SK-N-DZ (cell line): ENCODE measurements at regions not wholly inside any gene's neighbourhood (a gene's known extent, or its start where the extent isn't known, plus 50 kb on each side); places are given as distances from the start of the nearest gene placed in this dataset.
"Not testable (repeated sequence)": the region's sequence is repeated elsewhere in the genome, so short reads cannot be mapped to it uniquely, and the experiment has no call there.

Source experiments
- DNase-seq: peaks from one replicate; pipeline ENCODE4 v3.0.0-alpha.2; 2015; ENCODE audit warnings: low spot score

- no peak for DNase-seq
These were observed 99.2 kb upstream of the PCBD1 start for GRCh38 chr10:70987396-70988130.

- DNase-seq = not testable (repeated sequence)
These were observed 101.8 kb upstream of the PCBD1 start for GRCh38 chr10:70990156-70990555.

GRCh38 chr10:70990681-70991080 is 102.3 kb upstream of the PCBD1 start:
- DNase-seq = no peak

DNA sequence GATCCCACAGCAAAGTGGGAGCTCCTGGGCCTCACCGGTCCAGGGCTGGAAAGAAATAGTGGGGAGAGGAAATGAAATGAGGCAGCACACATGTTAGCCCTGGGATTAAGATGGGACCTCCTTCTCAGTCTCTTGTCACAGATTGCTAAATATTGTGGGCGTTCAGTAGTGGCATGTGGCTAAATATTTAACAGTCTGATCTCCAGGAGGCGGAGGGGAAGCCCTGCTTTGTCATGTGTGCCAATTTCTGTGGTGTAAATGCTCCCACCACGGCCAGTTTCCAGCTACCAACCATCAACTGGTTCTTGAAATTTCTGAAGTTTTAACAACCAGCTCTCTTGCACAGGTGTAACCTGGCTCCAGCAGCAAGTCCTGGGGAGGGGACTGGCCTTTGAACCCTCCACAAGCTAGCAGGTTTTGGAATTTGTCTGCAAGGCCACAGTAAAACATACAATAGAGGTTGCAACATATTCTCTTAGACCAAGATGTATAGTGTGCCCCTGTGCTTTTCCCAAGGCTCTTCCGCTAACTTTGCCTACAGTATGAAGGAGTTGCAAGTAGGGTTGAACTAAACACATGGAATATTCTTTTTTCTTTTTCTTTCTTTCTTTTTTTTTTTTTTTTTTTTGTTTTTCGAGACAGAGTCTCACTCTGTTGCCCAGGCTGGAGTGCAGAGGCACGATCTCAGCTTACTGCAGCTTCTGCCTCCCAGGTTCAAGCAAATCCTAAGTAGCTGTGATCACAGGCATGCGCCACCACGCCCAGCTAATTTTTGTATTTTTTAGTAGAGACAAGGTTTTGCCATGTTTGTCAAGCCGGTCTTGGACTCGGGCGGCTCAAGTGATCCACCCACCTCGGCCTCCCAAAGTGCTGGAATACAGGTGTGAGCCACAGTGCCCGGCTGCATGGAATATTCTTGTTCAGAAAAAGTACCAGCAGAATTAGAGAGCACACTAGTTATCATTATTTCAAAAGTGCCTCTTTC is 103.1 kb upstream of the PCBD1 start:
- no peak for DNase-seq

- DNase-seq = no peak
These were observed 104.1 kb upstream of the PCBD1 start for GRCh38 chr10:70992436-70992835.

- no peak for DNase-seq
These were observed 104.7 kb upstream of the PCBD1 start for GRCh38 chr10:70993051-70993450.

DNA sequence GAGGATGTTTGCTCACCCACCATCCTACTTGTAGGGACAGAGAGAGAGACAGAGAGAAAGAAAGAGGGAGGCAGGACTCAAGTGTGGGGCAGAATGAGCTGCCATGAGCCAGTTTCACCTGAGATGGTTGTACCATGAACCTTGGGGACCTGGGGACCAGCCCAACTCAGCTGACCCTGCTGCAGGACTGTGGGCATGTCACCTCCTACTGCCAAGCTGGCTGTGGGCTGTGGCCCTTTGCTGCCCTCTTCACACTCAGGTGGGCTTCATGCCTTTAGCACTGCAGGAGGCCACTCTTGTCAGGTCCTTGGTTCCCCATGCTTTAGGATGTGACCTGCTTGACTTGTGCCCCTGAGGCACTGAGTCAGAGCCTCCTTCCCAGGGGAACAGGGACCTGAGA is 108.2 kb upstream of the PCBD1 start:
- DNase-seq = no peak

DNA sequence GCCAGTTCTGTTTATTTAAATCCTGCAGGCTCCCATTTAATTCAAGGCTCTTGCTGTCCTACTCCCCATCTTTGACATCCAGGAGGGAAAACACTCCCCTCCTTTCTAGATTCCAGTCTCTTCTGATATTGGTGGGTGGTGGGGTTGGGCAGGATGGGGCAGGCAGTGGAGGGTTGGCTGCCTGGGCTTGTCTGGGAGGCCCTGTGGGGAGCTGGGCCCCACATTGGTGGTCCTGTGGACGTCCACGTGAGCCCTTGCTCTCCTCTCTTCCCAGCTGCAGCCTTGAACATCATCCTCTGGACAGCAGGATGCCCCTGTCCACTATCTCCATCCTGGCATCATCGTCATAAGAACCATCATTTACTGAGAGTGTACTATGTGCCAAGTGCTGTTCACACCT is 108.9 kb upstream of the PCBD1 start:
- no peak for DNase-seq

DNA sequence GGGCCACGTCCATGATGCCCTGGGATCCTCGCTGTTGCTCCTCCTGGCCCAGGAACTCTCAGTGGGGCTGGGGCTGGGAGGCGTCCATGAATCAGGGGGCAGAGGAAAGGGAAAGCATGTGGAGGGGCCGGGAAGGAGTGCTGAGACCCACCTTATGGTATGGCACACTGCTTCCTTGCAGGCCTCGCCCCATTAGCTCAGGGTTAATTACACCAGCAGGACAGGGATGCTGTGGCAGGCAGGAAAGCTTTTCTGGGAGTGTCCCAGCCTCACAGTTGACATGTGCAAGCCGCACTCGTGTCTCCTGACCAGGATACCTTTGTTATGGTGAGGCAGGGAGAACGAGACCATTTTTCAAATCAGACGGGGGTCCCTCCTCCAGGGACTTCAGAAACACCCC is 109.7 kb upstream of the PCBD1 start:
- no peak for DNase-seq

- no peak for DNase-seq
These were observed 113.1 kb upstream of the PCBD1 start for GRCh38 chr10:71001470-71001869.

GRCh38 chr10:71004176-71005075 is 116.1 kb upstream of the PCBD1 start:
- DNase-seq = no peak

GRCh38 chr10:71005337-71006305 is 117.3 kb upstream of the PCBD1 start:
- no peak for DNase-seq

DNA sequence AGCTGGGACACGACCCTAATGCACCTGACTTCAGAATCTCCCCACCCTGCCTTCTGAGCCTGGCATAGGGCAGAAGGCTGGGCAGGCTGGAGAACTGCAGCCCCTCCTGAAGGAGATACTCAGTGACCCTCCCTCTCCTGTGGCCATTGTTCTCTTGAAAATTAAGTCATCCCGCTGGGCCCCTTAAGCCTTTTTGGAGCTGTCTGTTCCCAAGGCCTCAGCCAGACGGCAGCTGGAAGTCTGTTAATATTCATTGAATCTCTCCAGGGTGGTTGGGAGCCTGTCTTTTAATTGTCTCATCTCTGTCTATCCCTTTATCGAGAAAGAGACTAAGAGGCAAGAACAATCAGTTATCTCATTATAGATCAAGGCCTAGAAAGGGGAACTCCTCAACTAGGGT is 118.1 kb upstream of the PCBD1 start:
- DNase-seq = no peak

- no peak for DNase-seq
These were observed 119.2 kb upstream of the PCBD1 start for GRCh38 chr10:71007516-71007915.

- no peak for DNase-seq
These were observed 119.8 kb upstream of the PCBD1 start for GRCh38 chr10:71008150-71008549.

DNA sequence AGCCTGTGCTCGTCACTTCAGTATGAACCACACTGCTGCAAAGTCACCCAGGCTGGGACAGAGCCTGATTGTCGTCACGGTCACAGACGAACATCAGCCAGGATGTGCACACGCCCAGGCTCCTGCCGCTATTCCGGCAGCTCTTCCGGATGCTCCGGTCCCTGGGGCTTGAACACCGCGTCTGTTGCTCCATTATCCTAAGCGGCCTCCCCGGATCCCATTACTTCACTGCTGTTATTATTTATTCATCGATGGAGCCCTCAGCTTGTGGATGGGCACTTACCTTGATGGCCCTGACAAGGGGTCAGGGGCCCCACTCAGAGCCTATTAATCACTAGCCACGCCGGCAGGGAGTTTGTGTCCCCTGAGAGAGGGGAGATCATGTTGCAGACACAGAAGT is 120.8 kb upstream of the PCBD1 start:
- no peak for DNase-seq

- DNase-seq = no peak
These were observed 122.4 kb upstream of the PCBD1 start for GRCh38 chr10:71010730-71011129.

DNA sequence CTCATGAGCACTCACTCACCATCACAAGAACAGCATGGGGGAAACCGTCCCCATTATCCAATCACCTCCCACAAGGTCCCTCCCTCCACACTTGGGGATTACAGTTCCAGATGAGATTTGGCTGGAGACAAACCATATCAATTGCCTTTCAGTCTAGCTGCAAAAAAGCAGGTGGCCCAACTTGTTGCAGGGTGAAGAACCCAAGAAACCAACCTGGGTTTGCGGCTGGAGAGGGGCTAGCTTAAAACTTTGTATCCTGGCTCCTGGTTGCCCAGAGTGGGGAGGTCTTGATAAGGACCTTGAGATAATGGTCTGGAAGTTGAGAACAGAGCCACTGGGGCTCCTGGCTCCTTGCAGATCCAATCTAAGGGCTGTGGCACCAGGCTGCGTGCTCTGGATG is 122.8 kb upstream of the PCBD1 start:
- DNase-seq = no peak

- no peak for DNase-seq
These were observed 125.8 kb upstream of the PCBD1 start for GRCh38 chr10:71014021-71014805.

- DNase-seq = no peak
These were observed 127.3 kb upstream of the PCBD1 start for GRCh38 chr10:71015674-71016073.
